ES-I3 (cell line): ENCODE measurements at regions not wholly inside any gene's neighbourhood (a gene's known extent, or its start where the extent isn't known, plus 50 kb on each side); places are given as distances from the start of the nearest gene placed in this dataset.

Experiments
- H3K36me3 ChIP-seq: 2 replicates; pipeline ENCODE4 v1.6.1; 2013; ENCODE audit warnings: mild to moderate bottlenecking, low read length, control low read depth, moderate library complexity; ENCODE audit not compliant: insufficient read depth
- H3K4me1 ChIP-seq: 2 replicates; pipeline ENCODE4 v1.6.1; 2013; ENCODE audit warnings: mild to moderate bottlenecking, control low read depth, low read length; ENCODE audit not compliant: insufficient read depth
- H3K9ac ChIP-seq: 2 replicates; pipeline ENCODE4 v1.6.1; 2013; ENCODE audit warnings: low read depth, mild to moderate bottlenecking, low read length, moderate library complexity
- H3K9me3 ChIP-seq: 2 replicates; pipeline ENCODE4 v1.6.1; 2013; ENCODE audit warnings: mild to moderate bottlenecking, low read length, moderate library complexity; ENCODE audit not compliant: control insufficient read depth, insufficient read depth

DNA sequence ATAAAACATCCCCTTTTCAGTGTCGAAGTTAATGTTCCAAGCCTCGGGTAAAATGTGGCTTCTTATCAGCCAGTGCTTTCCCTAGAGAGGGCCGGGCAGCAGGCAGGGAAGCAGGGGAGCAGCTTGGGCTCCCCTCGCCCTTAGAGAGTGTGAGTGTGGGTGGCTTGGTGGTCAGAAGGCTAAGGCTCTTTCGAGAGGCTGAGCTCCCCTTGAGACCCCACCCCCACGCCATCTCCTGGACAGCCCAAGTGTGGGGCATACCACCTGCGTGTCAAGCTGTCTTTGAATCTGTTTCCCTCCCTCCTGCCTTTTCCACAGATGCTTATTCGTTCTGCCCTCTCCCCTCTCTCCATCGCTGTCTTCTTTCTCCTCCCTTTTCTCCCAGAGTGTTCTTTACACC lies 95.1 kb upstream of the FOXP4 start:
- H3K9ac ChIP-seq = no peak overlapping the region
- no peaks in the 10 kb centered on the region for H3K9me3 ChIP-seq
- no peaks in the 10 kb centered on the region for H3K36me3 ChIP-seq
- H3K4me1 ChIP-seq = peaks cover 11% of the 10 kb centered on the region

DNA sequence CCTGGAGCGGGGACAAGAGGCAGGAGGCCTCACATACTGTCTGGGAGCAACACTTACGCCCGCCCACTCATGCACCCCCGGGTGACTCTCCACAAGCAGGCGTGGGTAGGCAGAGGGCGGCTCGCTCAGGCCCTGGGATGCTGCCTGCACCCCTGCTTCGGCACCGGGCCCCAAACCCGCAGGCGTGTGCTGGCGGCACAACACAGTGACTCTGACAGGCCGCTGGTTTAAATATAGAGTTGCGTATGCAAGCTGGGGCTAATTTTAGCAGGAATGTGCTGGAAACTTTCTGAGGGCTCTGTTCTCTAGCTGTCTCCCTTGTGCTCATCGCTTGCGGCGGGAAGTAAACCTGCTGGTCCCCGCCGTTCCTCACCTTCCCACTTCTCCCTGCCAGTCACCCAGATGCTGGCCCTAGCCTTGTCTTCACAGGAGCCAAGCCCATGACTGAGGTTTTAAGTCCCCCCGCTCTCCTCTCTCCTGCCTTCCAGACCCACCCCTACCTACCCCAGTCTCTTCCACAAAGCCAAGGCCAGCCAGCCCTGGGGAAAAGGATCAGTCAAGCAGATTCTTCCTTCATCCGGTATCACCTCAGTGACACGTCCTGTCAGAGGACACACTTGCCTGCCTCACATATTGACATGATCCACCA lies 94.5 kb upstream of the FOXP4 start:
- Histone ChIP-seq H3K4me1 (peaks cover 13% of the 10 kb centered on the region), H3K9ac (no peak overlapping the region)

DNA sequence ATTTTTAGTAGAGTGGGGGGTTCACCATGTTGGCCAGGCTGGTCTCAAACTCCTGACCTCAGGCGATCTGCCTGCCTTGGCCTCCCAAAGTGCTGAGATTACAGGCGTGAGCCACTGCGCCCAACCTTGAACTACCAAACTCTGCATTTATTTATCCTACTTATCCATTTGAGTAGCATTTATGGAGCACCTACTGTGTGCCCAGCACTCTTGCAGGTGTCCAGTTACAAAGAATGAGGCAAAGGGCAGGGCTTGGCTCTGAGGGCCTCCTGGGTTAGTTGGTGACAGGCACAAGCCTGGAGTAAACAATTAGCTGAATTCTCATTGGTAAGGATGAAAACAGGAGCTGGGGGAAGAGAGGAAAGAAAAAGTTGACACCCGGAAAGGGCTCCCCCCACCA lies 93.4 kb upstream of the FOXP4 start:
- H3K36me3 ChIP-seq = no peaks in the 10 kb centered on the region
- no peaks in the 10 kb centered on the region for H3K9me3 ChIP-seq
- H3K4me1 ChIP-seq = peaks cover 13% of the 10 kb centered on the region
- H3K9ac ChIP-seq = no peak overlapping the region

More for the DNA sequence above, 94.5 kb upstream of the FOXP4 start:
- Histone ChIP-seq H3K36me3 (no peaks in the 10 kb centered on the region), H3K9me3 (no peaks in the 10 kb centered on the region)

DNA sequence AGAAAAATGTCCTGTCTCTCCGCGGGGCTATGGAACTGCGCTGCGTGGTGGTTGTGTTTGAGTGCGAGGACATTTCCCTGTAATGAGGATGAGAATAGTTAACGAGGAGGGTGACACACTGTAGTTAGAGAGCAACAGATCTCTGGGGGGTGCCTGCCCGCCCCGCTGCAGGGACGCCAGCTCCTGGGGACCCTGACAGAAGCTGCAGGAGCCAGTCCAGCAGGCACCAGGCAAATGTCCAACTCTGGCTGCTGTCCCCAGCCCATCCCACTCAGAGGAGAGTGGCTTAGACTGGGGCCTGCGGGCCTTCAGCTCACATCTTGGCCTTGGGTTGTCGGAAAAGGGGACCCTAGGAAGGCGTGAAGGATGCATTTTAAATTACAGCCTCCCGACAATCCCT lies 92.9 kb upstream of the FOXP4 start:
- Histone ChIP-seq H3K36me3 (no peaks in the 10 kb centered on the region), H3K9me3 (no peaks in the 10 kb centered on the region), H3K4me1 (peaks cover 13% of the 10 kb centered on the region)

DNA sequence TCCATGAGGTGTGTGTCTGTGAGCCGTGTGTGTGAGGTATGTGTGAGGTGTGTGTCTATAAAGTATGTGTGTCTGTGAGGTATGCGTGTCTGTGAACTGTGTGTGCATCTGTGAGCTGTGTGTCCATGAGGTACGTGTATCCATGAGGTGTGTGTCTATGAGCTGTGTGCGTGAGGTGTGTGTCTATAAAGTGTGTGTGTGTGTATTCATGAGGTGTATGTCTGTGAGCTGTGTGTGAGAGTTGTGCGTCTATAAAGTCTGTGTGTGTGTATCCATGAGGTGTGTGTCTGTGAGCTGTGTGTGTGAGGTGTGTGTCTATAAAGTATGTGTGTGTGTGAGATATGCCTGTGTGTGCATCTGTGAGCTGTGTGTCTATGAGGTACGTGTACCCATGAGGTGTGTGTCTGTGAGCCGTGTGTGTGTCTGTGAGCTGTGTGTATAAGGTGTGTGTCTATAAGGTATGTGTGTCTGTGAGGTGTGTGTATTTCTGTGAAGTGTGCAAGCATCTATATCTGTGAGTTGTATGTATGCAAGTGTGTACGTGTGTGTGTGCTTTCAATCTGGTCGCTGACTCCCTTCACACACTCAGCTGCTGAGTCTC lies 91.9 kb upstream of the FOXP4 start:
- Histone ChIP-seq H3K9me3 (no peaks in the 10 kb centered on the region), H3K9ac (no peak overlapping the region), H3K4me1 (peaks cover 13% of the 10 kb centered on the region), H3K36me3 (no peaks in the 10 kb centered on the region)

More for the DNA sequence above, 92.9 kb upstream of the FOXP4 start:
- H3K9ac ChIP-seq = no peak overlapping the region

DNA sequence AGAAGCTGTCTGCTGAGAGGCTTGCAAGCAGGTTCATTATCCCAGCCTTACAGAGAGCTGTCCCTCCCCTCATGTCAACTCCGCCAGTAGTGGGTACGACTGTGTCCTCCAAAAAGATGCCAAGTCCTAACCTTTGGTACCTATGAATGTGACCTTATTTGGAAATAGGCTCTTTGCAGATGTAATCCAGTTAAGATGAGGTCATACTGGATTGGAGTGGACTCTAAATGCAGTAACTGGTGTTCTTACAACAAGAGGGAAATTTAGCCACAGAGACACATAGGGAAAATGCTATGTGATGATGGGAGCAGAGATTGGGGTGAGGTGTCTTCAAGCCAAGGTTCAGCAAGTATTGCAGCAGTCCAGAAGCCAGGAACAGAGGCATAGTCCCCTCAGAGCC lies 90.8 kb upstream of the FOXP4 start:
- peaks cover 13% of the 10 kb centered on the region for H3K4me1 ChIP-seq
- no peaks in the 10 kb centered on the region for H3K36me3 ChIP-seq
- no peak overlapping the region for H3K9ac ChIP-seq
- H3K9me3 ChIP-seq = no peaks in the 10 kb centered on the region

DNA sequence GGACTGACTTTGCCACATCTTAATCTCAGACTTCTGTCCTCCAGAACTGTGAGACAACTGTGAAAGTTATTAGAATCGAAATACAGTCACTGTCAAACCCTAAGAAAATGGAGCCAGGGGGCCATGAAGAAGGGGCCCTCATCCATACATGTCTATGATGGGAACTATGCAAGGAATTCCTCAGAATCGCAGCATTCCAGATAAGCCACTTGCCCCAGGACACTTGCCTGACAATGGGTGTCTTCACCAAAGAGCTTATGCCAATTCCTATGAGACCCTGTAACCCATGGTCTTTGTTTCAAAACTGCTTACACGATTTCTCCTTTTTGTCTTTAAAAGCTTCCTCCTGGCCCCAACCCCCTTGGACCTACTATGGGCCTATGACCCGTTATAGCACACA lies 90.4 kb upstream of the FOXP4 start:
- Histone ChIP-seq H3K9ac (no peak overlapping the region), H3K4me1 (peaks cover 13% of the 10 kb centered on the region), H3K9me3 (no peaks in the 10 kb centered on the region), H3K36me3 (no peaks in the 10 kb centered on the region)

DNA sequence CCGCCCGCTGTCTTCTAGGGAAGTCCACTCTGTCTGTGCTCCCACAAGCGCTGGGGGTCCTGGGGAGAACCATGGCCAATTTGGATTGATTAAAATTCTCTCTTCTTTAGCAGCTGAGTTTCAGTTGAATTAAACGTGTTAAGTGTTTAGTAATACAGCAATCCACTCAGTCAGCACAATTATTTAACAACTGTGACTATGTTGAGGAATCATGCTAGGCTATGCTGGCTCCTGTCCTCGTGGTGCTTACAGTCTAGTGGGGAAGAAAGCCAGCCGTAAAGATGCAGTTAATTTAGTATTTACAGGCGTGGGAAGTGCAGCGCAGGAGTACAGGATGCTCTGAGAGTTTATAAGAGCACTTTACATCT lies 88.9 kb upstream of the FOXP4 start:
- Histone ChIP-seq H3K9me3 (no peaks in the 10 kb centered on the region), H3K9ac (no peak overlapping the region), H3K4me1 (peaks cover 10% of the 10 kb centered on the region), H3K36me3 (no peaks in the 10 kb centered on the region)

DNA sequence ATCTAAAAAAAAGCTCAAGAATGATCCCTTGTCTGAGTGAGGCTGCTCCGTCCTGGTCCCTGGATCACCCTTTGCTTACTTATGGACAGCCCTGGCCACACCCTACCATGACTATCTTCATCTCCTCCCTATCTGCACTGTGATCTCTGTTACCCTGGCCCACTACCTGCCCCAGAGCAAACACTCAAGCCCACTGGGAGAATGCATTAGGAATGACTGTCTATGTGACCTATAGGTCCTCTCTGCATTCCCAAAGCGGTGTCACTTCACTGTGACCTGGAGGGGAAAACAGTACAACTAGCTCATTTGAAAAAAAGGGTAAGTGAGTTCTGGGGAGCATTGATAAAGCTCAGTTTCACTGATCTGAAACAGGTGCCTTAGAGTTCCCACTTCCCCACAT lies 86.4 kb upstream of the FOXP4 start:
- Histone ChIP-seq H3K9me3 (no peaks in the 10 kb centered on the region), H3K36me3 (no peaks in the 10 kb centered on the region), H3K4me1 (peaks cover 13% of the 10 kb centered on the region), H3K9ac (no peak overlapping the region)

DNA sequence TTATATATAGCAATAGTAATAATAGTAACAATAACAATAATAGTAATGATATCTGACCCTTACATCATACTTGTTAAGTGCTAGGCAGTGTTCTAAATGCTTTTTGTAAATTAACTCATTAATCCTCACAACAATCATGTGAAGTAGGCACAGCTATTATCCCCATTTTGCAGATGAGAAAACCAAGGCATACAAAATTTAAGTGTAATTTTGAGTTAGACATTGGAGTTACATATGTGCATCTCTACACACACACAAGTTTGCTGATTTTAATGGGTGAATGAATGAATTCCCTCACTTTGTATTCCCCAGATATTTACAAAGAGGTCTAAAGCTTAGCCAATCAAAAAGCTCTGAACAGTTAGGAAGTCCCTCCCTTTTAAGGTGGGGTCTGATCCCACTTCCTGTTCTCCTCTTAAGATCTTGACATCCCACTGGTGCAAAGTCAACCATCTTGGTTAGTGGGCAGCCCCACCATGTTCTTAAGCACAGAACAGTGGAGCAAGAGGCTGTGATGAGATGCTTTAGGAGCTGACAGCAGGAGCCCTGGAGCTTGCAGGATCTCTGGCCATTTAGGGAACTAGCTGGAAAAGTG lies 85.3 kb upstream of the FOXP4 start:
- peaks cover 7% of the 10 kb centered on the region for H3K4me1 ChIP-seq
- H3K9ac ChIP-seq = no peak overlapping the region
- no peaks in the 10 kb centered on the region for H3K36me3 ChIP-seq
- no peaks in the 10 kb centered on the region for H3K9me3 ChIP-seq

DNA sequence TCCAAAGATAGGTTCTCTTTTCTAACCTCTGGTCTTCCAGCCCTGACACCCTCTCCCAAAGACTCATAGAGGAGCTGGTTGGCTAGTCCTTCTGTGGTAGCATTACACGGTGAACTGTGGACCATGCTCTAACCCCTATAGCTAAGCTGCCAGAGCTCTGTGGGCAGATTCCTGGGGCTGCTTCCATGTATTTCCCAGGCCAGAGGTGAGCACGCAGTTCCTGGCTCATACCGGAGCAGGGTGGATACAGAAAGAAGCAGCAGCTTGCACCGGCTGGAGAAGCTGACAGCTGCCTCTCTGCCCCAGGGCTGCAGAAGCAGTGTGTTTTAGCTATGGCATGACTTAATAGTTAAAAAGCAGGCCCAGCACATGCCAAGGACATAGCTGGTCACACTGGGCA lies 84.1 kb upstream of the FOXP4 start:
- H3K36me3 ChIP-seq = no peaks in the 10 kb centered on the region
- 0 out of 2 replicates have a peak, but pooled peaks cover 3% of the 10 kb centered on the region for H3K4me1 ChIP-seq
- H3K9me3 ChIP-seq = no peaks in the 10 kb centered on the region
- H3K9ac ChIP-seq = no peak overlapping the region

DNA sequence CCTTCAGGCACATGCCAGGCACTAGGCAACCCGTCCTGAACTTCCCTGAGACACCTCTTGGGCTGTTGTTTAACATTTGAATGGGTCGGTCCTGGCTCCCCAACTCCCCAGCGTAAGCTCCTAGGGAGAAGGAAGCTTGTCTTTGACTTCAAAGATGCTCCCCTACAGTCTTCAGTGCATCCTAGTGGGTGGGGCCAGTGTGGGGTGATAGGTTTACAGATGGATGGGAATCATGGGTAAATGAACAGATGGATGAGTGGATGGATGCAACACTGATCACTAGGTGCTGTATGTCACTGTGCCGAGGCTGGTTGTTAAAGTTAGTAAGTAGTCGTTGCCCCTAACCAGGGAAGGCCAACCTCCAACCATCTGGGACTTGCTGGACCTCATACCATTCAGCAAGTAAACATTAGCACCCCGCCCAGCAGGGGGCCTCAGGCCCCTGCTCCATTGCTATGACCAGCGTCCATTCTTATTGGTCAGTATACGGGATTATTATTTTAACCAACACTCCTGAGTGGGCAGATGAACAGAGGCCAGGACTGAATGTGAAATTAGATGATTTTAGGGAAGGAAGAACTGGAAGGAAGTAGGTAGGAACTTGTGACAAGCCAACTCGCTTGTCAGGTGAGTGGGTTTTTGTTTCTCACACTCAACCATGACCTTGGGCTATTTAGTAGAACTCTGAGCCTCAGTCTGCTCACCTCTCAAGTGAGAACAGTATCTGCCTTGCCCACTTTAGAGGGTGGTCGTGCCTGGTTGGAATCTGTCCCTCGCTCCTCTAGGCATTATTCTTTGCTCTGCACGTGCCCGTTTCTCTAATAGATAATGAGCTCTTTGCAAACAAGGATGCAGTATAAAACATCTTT lies 82.9 kb upstream of the FOXP4 start:
- Histone ChIP-seq H3K4me1 (0 out of 2 replicates have a peak, but pooled peaks cover 3% of the 10 kb centered on the region), H3K9me3 (no peaks in the 10 kb centered on the region), H3K36me3 (no peaks in the 10 kb centered on the region), H3K9ac (no peak overlapping the region)

DNA sequence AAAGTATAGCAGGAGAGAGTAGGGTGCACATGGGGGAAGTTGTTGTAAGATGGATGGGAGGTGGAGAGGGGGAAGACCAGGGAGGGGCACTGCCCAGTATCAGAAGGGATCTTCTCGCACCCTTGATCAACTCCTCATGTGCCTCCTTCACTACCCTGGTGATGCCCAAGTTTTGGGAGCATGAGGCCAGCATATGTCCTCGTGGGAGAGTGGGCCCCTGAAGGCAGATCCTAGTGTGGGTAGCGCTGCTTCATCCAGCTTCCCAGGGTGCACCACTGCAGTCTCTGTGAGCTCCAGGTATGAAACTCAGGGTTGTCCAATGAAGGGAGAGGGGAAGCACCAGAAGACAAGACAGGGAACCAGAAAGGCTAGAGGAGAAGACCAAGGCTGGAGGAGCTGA lies 82.2 kb upstream of the FOXP4 start:
- Histone ChIP-seq H3K9me3 (no peaks in the 10 kb centered on the region), H3K4me1 (0 out of 2 replicates have a peak, but pooled peaks cover 3% of the 10 kb centered on the region), H3K36me3 (no peaks in the 10 kb centered on the region), H3K9ac (no peak overlapping the region)

DNA sequence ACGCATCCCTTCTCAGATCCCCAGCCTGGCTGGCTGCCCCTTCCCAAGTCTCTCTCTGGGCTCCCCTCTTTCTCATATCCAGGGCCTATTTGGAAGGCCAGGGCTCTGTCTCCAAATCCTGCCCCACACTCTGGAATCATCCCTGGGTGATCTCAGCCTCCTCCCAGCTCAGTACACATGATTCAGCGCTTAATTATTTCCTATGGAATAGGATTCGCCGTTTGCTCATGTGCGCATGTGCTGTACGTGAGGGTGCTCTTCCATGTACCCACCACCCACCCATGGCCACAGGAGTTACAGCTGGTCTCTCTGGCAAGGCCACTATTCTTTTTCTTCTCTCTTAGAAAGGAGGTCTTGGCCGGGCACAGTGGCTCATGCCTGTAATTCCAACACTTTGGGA lies 81.7 kb upstream of the FOXP4 start:
- Histone ChIP-seq H3K9me3 (no peaks in the 10 kb centered on the region), H3K9ac (no peak overlapping the region), H3K4me1 (peaks cover 3% of the 10 kb centered on the region; the same call in 1 of the 2 replicates), H3K36me3 (no peaks in the 10 kb centered on the region)
